GM12801 (cell line): ENCODE measurements at regions not wholly inside any gene's neighbourhood (a gene's known extent, or its start where the extent isn't known, plus 50 kb on each side); places are given as distances from the start of the nearest gene placed in this dataset.

ENCODE experiments used
- CTCF ChIP-seq: IDR thresholded peaks from one replicate; pipeline ENCODE4 v1.5.1; 2011; ENCODE audit warnings: control low read depth; ENCODE audit not compliant: insufficient read length; ENCODE audit errors: extremely low read depth

DNA sequence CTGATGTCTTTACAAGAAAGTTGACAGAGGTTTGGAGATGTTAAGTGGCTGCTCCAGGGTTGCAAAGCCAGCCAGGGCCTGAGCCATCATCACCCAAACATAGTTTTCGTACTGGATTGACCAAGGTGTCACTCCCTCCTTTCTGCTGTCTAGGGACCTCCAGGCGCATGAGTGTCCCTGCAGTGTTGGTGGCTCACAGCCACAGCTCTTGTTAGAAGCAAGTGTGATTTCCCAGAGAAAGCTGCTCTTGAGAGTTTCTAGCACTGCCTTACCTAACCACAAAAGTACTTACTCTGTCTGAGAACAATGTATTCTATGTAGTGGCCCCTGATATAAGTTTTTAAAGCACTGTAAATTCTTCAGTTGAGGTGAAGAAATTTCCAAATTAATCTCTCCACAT, 144.1 kb downstream of the SOX2 start:
- TF ChIP-seq CTCF = no peak

DNA sequence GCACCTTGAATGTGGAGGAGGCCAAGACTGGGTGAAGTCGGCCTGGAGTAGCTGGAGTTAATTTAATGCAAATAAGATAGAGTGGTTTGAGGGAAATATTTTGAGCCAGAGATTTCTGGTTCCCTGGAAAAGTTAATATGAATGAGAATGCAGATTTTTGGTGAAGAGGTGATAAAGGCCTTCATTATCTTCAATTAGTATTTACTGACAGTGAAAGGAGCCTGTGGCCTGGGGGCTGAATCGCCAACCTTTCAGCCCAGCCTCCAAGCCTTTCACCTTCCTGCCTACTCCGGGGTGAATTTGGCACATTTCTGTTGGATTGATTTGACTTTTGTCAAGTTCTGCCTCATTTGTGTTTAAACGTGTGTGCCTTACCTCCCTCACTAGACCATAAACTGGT, 147.8 kb downstream of the SOX2 start:
- no peak for TF ChIP-seq CTCF

DNA sequence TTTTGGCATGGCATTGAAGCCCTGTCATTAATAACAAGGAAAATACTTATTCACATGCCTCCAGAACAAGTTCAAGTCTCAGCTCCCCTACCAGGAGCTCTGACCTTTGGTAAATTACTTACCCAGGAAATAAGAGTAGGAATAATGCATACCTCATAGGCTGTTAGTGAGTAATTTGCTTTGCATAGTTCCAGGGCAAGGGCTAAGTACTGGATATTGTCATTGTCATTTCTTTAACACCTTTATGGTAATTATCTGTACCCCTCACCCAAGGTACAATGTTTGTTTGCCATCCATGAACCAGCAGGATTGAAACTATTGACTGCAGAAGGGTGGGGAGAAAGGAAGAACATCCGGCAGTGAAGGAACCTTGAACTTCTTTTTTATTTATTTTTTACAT, 148.5 kb downstream of the SOX2 start:
- TF ChIP-seq CTCF = no peak

GRCh38 chr3:181862502-181862901, 150.8 kb downstream of the SOX2 start:
- TF ChIP-seq CTCF = no peak

DNA sequence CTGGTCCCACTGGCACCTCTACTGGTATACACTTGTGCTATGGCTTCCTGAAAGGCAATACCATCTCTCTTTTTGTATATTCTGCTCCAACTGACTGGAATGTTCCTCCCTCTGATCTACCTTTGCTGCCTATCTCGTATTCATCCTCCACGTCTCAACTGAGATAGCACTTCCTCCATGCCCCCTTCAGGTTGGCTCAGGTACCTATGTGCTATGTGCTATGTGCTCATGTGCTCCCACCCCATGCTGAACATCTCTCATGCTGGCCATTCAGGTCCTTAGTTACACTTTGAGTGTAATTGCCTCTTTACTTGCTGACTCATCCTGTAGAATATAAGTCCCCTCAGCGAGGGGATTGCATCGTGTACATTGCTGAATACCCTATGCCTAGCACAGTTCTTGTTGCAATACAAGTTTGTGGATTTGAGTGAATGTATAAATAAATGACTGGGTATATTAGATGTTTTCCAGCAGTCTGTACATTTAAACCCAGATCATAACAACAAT, 156.9 kb downstream of the SOX2 start:
- TF ChIP-seq CTCF = no peak

DNA sequence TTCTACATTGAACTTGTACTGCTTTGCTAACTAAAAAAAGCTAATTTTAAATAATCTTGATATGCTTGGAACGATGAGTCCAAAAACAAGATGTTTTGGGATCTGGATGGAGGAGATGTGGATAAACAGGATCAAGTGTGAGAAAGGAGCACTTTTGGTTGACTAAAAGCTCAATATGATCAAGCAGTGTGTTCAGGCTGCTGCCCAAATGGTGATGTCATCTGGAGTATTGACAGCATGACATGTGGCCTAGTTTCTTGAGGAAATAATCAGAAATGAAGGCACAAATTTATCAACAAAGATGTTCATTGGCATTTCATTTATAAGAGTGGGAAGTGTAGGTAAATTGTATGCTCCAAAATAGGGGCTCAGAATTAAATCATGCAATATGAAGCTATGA, 161.2 kb downstream of the SOX2 start:
- no peak for TF ChIP-seq CTCF

DNA sequence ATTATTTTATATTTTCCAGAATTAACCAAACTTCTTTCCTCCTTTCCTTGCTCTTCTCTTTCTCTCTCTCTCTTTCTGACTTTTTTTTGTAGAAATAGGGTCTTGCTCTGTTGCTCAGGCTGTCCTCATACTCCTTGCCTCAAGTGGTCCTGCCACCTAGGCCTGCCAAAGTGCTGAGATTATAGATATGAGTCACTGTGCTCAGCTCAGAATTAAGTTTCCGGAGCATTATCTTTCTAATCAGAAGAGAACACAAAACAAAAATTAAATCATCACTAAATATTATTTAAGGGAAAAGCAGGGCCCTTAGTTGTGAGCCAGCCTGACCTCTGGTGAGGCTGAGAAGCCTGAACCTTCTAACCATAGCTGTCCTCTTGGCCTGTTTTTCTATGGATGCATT, 168.2 kb downstream of the SOX2 start:
- no peak for TF ChIP-seq CTCF

DNA sequence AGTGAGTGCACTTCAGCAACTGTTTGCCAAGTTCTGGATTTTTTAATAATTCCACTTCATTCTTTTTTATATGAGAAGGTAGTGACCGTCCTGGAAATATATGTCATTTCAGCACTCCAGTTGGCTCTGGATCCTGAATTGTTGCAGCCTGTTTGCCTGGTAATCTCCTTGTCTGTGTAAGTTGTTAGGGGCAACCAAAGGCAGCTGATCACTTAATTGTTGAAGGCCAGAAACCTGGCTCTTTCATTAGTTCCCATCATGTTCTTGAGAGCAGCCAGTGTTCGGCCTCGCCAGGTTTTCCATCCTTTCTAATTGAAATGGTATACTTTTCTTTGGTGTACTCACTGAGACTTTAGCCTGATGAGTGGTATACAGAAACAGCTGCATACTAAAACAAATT, 168.6 kb downstream of the SOX2 start:
- no peak for TF ChIP-seq CTCF
